OCI-LY1 (cell line): ENCODE measurements at regions not wholly inside any gene's neighbourhood (a gene's known extent, or its start where the extent isn't known, plus 50 kb on each side); places are given as distances from the start of the nearest gene placed in this dataset.

Source experiments
- H2AFZ ChIP-seq: fragments of 200-600 bp; sonication (generic), shearing (Covaris generic); 2 replicates; pipeline ENCODE4 v1.6.0; 2014; ENCODE audit warnings: antibody characterized with exemption, mild to moderate bottlenecking, low read length
- H3F3A ChIP-seq: fragments of 200-600 bp; sonication (generic), shearing (Covaris generic); 2 replicates; pipeline ENCODE4 v1.6.0; 2014; ENCODE audit warnings: mild to moderate bottlenecking, antibody characterized with exemption, low read length, moderate library complexity; ENCODE audit not compliant: insufficient read depth
- H3K27ac ChIP-seq: fragments of 200-600 bp; sonication (generic); 2 replicates; pipeline ENCODE4 v1.5.1; 2014; ENCODE audit warnings: low read length, mixed run types, mild to moderate bottlenecking, low read depth; ENCODE audit not compliant: poor library complexity, severe bottlenecking
- H3K27me3 ChIP-seq: fragments of 200-600 bp; sonication (generic); 2 replicates; pipeline ENCODE4 v1.6.0; 2014; ENCODE audit warnings: antibody characterized with exemption, mild to moderate bottlenecking, low read length, moderate library complexity; ENCODE audit not compliant: insufficient read depth
- H3K36me3 ChIP-seq: fragments of 200-600 bp; sonication (generic); 2 replicates; pipeline ENCODE4 v1.6.1; 2014; ENCODE audit warnings: mild to moderate bottlenecking, antibody characterized with exemption, low read length, moderate library complexity, mixed read lengths; ENCODE audit not compliant: insufficient read depth
- H3K4me1 ChIP-seq: fragments of 200-600 bp; sonication (generic); 2 replicates; pipeline ENCODE4 v1.5.1; 2014; ENCODE audit warnings: mild to moderate bottlenecking, low read length, moderate library complexity; ENCODE audit not compliant: insufficient read depth, severe bottlenecking
- H3K4me2 ChIP-seq: fragments of 200-600 bp; sonication (generic), shearing (Covaris generic); 2 replicates; pipeline ENCODE4 v1.6.1; 2014; ENCODE audit warnings: low read length
- H3K4me3 ChIP-seq: fragments of 200-600 bp; sonication (generic); 2 replicates; pipeline ENCODE4 v1.5.1; 2014; ENCODE audit warnings: low read length, low read depth, mild to moderate bottlenecking, mixed read lengths; ENCODE audit not compliant: poor library complexity, severe bottlenecking
- H3K79me2 ChIP-seq: fragments of 200-600 bp; shearing (Covaris generic); 2 replicates; pipeline ENCODE4 v1.6.1; 2016; ENCODE audit warnings: mixed run types, low read length, mixed read lengths; ENCODE audit not compliant: insufficient read depth
- H3K9ac ChIP-seq: fragments of 200-600 bp; sonication (generic), shearing (Covaris generic); 2 replicates; pipeline ENCODE4 v1.6.1; 2014; ENCODE audit warnings: mild to moderate bottlenecking, low read length, mixed read lengths
- H3K9me2 ChIP-seq: fragments of 200-600 bp; sonication (generic), shearing (Covaris generic); 2 replicates; pipeline ENCODE4 v1.6.1; 2014; ENCODE audit warnings: low read depth, mild to moderate bottlenecking, low read length, mixed read lengths
- H3K9me3 ChIP-seq: fragments of 200-600 bp; shearing (Covaris generic); 2 replicates; pipeline ENCODE4 v1.6.1; 2014; ENCODE audit warnings: low read length, mixed read lengths
- H4K20me1 ChIP-seq: fragments of 200-600 bp; sonication (generic), shearing (Covaris generic); 2 replicates; pipeline ENCODE4 v1.6.0; 2016; ENCODE audit warnings: mild to moderate bottlenecking, low read length; ENCODE audit not compliant: insufficient read depth
- EZH2 ChIP-seq: fragments of 200-600 bp; sonication (generic), shearing (Covaris generic); IDR thresholded peaks from 2 replicates; pipeline ENCODE4 v1.8.0; 2017; ENCODE audit warnings: borderline replicate concordance, mixed run types, mild to moderate bottlenecking, antibody characterized with exemption, low read length, moderate library complexity, mixed read lengths
- TF ChIP-seq, protein P1 (sequence below): fragments of 200-600 bp; sonication (generic), shearing (Covaris generic); IDR thresholded peaks from 2 replicates; pipeline ENCODE4 v1.5.1; 2017; ENCODE audit warnings: mild to moderate bottlenecking, antibody characterized with exemption, low read length, moderate library complexity, mixed read lengths

DNA sequence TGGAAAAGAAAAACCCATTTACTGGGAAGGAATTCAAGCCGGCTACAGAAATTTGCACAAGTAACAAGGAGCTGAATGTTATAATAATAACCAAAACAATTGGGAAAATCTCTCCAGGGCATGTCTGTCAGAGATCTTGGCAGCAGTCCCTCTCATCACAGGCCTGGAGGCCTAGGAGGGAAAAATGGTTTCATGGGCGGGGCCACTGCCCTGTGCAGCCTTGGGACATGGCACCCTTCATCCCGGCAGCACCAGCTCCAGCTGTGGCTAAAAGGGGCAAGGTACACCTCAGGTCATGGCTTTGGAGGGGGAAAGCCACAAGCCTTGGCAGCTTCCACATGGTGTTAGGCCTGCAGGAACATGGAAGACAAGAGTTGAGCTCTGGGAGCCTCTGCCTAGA is 513.1 kb upstream of the CNKSR2 start:
- H3K27ac ChIP-seq = no peak overlapping the region

DNA sequence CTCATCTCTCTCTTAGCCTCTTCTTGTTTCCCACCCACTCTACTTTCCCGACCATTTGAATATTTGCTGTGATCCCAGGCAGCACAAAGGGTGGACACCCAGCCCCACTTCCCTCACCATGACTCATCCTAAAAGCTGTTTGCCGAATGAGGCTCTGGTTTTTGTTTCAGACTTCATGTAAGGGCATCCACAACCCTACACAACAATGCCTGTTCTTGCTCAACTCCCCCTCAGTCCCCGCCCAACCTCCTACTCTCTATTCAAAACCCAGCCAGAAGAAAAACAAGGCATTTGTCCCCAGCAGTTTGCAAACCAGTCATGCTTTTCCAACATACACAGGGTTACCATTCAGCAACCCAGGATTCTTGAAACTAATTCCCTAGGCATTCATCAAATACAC is 516.5 kb upstream of the CNKSR2 start:
- H4K20me1 ChIP-seq = no peaks in the 10 kb centered on the region
- H2AFZ ChIP-seq = no peak overlapping the region
- H3K9me2 ChIP-seq = no peaks in the 10 kb centered on the region
- no peaks in the 10 kb centered on the region for H3K79me2 ChIP-seq
- no peaks in the 10 kb centered on the region for H3F3A ChIP-seq
- no peak overlapping the region for H3K9ac ChIP-seq
- H3K27me3 ChIP-seq = no peaks in the 10 kb centered on the region
- TF ChIP-seq EZH2 = no peak
- TF ChIP-seq, protein P1, sequence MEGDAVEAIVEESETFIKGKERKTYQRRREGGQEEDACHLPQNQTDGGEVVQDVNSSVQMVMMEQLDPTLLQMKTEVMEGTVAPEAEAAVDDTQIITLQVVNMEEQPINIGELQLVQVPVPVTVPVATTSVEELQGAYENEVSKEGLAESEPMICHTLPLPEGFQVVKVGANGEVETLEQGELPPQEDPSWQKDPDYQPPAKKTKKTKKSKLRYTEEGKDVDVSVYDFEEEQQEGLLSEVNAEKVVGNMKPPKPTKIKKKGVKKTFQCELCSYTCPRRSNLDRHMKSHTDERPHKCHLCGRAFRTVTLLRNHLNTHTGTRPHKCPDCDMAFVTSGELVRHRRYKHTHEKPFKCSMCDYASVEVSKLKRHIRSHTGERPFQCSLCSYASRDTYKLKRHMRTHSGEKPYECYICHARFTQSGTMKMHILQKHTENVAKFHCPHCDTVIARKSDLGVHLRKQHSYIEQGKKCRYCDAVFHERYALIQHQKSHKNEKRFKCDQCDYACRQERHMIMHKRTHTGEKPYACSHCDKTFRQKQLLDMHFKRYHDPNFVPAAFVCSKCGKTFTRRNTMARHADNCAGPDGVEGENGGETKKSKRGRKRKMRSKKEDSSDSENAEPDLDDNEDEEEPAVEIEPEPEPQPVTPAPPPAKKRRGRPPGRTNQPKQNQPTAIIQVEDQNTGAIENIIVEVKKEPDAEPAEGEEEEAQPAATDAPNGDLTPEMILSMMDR = no peak
- H3K27ac ChIP-seq = no peak overlapping the region
- no peaks in the 10 kb centered on the region for H3K4me1 ChIP-seq
- H3K4me2 ChIP-seq = no peak overlapping the region
- H3K36me3 ChIP-seq = no peaks in the 10 kb centered on the region
- no peak overlapping the region for H3K4me3 ChIP-seq
- H3K9me3 ChIP-seq = no peaks in the 10 kb centered on the region

More for the DNA sequence above, 513.1 kb upstream of the CNKSR2 start:
- H2AFZ ChIP-seq = no peak overlapping the region
- H3K9me2 ChIP-seq = no peaks in the 10 kb centered on the region
- H3F3A ChIP-seq = no peaks in the 10 kb centered on the region
- H4K20me1 ChIP-seq = no peaks in the 10 kb centered on the region
- H3K4me2 ChIP-seq = no peak overlapping the region
- H3K4me3 ChIP-seq = no peak overlapping the region
- no peaks in the 10 kb centered on the region for H3K36me3 ChIP-seq
- H3K4me1 ChIP-seq = no peaks in the 10 kb centered on the region
- TF ChIP-seq, protein P1 = no peak
- TF ChIP-seq EZH2 = no peak
- no peaks in the 10 kb centered on the region for H3K9me3 ChIP-seq
- H3K79me2 ChIP-seq = no peaks in the 10 kb centered on the region
- no peaks in the 10 kb centered on the region for H3K27me3 ChIP-seq
- no peak overlapping the region for H3K9ac ChIP-seq

DNA sequence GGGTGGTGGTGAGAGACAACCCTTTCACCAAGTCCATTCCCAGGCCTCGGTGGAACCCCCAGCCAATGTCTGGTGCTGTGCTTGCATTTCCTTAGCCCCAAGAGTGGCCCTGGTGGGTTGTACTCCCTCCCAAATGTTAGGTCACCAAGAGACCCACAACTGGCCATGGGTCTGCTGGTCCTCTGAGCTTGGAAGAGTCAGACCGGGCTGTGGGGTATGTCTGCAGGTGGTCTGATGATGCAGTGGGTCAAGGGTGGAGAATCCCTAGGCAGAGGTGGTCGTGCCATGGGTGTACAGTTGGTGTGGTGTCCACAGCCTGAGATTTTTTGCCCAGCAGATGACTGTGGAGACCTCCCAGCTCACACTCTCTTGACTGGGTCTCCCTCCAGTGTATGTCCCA is 535.7 kb upstream of the CNKSR2 start:
- Histone ChIP-seq H3K4me2 (no peak overlapping the region), H3K27me3 (no peaks in the 10 kb centered on the region), H3K4me1 (no peaks in the 10 kb centered on the region), H3F3A (no peaks in the 10 kb centered on the region), H3K9ac (no peak overlapping the region), H3K27ac (no peak overlapping the region), H3K9me2 (no peaks in the 10 kb centered on the region), H3K79me2 (no peaks in the 10 kb centered on the region), H4K20me1 (no peaks in the 10 kb centered on the region), H3K9me3 (no peaks in the 10 kb centered on the region), H2AFZ (no peak overlapping the region), H3K36me3 (no peaks in the 10 kb centered on the region), H3K4me3 (no peak overlapping the region)
- no peak for TF ChIP-seq EZH2
- TF ChIP-seq, protein P1 = no peak
